Immature natural killer cell (primary cell): ENCODE measurements at regions not wholly inside any gene's neighbourhood (a gene's known extent, or its start where the extent isn't known, plus 50 kb on each side); places are given as distances from the start of the nearest gene placed in this dataset.

Experiments used
- DNase-seq, 3 donors: peaks; one replicate each; pipeline ENCODE4 v3.0.0; 2022; ENCODE audit warnings: mixed read lengths in 1 of 3
- H3K27ac Mint-ChIP-seq, 6 donors: one replicate each; pipeline ENCODE4 v1.8.0; 2020; ENCODE audit warnings: mixed read lengths in 6 of 6, mild to moderate bottlenecking in 5 of 6, inconsistent platforms in 4 of 6, moderate library complexity in 3 of 6
- H3K27me3 Mint-ChIP-seq, 3 donors: one replicate each; pipeline ENCODE4 v1.8.0; 2020 to 2021; ENCODE audit warnings: low read depth in 3 of 3, mild to moderate bottlenecking in 3 of 3, mixed read lengths in 3 of 3, moderate library complexity in 3 of 3, inconsistent platforms in 1 of 3
- H3K36me3 Mint-ChIP-seq, 3 donors: one replicate each; pipeline ENCODE4 v1.8.0; 2020; ENCODE audit warnings: mixed read lengths in 3 of 3, inconsistent platforms in 2 of 3, mild to moderate bottlenecking in 2 of 3
- H3K4me1 Mint-ChIP-seq, 2 donors: one replicate each; pipeline ENCODE4 v1.8.0; 2020; ENCODE audit warnings: inconsistent platforms in 2 of 2, mild to moderate bottlenecking in 2 of 2, mixed read lengths in 2 of 2, moderate library complexity in 1 of 2
- H3K4me3 Mint-ChIP-seq, 5 donors: one replicate each; pipeline ENCODE4 v1.8.0; 2020; ENCODE audit warnings: mild to moderate bottlenecking in 5 of 5, mixed read lengths in 5 of 5, inconsistent platforms in 3 of 5, moderate library complexity in 3 of 5
- H3K9me3 Mint-ChIP-seq, 6 donors: one replicate each; pipeline ENCODE4 v1.8.0; 2020; ENCODE audit warnings: mild to moderate bottlenecking in 6 of 6, mixed read lengths in 6 of 6, inconsistent platforms in 4 of 6, moderate library complexity in 3 of 6

DNA sequence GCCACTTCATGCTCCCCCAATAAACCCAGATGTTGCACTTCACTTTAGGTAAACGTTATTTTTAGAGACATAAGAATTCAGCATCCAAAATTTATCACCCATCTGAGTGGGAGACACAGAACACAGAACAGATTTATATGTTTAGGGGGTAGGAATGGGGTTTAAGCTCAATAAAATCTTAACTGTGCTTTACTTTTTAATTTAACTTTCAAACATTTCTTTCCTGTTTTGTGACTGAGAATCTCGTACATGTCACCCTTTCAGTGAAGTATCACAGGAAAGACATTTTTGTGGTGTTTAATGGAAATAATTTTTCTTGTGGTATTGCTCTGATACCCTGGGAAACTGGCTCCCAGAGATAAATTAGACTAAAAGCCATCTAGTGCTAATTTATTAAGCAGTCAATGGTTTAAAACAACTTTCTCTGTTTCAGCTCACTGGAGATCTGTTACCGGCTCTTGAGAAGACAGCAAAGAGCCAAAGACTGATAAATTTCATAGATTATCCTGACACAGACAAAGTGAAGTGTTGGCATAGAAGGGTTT lies 148.0 kb upstream of the BMP4 start:
- H3K27ac Mint-ChIP-seq: no peak overlapping the region
- no peaks in the 10 kb centered on the region for H3K4me1 Mint-ChIP-seq
- DNase-seq: no peak
- H3K9me3 Mint-ChIP-seq: peaks cover 0 to 5% (median 0%) of the 10 kb centered on the region in 6 donors
- no peak overlapping the region for H3K4me3 Mint-ChIP-seq
- no peaks in the 10 kb centered on the region for H3K36me3 Mint-ChIP-seq
- H3K27me3 Mint-ChIP-seq: no peaks in the 10 kb centered on the region

DNA sequence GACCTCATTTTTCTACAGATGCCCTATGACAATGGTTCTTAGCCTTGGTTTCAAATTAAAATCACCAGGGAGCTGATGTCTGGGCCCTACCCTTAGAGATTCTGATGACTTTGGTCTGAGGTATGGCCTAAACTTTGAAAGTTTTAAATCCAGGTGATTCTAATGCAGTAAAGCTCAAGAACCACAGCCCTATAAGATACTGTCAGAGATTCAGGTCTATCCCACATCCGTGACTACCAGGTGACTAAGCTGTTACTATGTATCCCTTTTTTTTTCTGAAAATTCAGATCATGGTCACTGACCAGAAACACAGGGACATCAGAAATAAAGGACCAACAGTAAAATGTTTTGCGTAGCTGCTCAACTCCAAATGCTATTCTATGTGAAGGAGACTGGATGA lies 148.8 kb upstream of the BMP4 start:
- no peak for DNase-seq
- Mint-ChIP-seq H3K4me3 (no peak overlapping the region), H3K27me3 (no peaks in the 10 kb centered on the region), H3K27ac (no peak overlapping the region), H3K36me3 (no peaks in the 10 kb centered on the region), H3K4me1 (no peaks in the 10 kb centered on the region), H3K9me3 (peaks cover 0 to 5% (median 0%) of the 10 kb centered on the region in 6 donors)

DNA sequence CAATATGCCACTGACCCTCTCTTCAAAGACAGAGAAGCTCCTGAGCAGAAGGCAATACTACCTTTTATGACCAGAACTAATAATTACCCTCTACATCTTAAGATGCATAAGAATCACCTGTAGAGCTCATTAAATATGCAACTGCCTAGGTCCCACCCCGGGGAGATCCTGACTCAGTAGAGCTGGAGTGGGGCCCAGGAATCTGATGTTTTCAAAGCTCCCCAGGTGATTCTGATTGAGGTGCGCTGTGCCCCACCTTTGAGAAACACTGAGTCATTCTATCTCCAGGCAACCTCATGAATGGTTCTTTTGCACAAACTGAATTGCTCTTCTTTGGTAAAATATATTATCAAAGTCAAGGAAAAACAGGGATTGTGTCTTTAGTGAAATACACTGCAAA lies 149.3 kb upstream of the BMP4 start:
- Mint-ChIP-seq H3K27ac (no peak overlapping the region), H3K4me1 (no peaks in the 10 kb centered on the region), H3K9me3 (peaks cover 0 to 5% (median 0%) of the 10 kb centered on the region in 6 donors), H3K36me3 (no peaks in the 10 kb centered on the region), H3K4me3 (no peak overlapping the region), H3K27me3 (no peaks in the 10 kb centered on the region)
- no peak for DNase-seq

DNA sequence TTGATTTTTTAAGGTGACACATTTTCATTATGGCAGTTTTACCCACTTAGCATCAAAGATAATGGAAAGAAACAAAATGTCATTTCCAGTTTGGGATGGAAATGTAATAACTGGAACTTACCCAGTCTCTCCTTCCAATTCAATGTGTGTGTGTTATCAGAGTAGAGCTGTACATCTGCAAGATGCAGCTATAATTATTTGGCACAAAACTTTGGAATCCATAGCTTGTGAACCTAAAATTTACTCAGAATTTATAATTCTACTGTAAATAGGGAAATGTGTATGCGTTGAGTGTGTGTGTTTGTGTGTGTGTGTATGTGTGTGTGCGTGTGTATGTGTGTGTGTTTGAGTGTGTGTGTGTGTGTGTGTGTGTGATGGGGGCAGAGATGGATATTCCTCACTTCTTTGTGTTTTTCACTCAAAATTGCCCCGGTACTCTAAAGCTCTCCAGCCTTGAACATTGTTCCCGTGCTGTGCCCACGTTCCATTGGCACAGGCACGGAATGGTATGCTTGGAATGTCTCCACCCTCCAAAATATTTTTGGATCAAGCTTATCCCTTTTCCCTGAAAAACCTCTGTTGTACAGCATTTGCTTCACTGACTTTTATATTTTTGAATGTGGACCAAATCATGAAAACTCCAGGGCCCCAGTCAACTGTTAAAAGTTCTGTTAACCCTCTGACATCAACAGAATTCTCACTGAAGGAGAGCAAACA lies 150.2 kb upstream of the BMP4 start:
- peaks cover 0 to 5% (median 0%) of the 10 kb centered on the region in 6 donors for H3K9me3 Mint-ChIP-seq
- H3K36me3 Mint-ChIP-seq: no peaks in the 10 kb centered on the region
- no peak overlapping the region for H3K27ac Mint-ChIP-seq
- no peak overlapping the region for H3K4me3 Mint-ChIP-seq
- H3K27me3 Mint-ChIP-seq: no peaks in the 10 kb centered on the region
- no peak for DNase-seq
- no peaks in the 10 kb centered on the region for H3K4me1 Mint-ChIP-seq

DNA sequence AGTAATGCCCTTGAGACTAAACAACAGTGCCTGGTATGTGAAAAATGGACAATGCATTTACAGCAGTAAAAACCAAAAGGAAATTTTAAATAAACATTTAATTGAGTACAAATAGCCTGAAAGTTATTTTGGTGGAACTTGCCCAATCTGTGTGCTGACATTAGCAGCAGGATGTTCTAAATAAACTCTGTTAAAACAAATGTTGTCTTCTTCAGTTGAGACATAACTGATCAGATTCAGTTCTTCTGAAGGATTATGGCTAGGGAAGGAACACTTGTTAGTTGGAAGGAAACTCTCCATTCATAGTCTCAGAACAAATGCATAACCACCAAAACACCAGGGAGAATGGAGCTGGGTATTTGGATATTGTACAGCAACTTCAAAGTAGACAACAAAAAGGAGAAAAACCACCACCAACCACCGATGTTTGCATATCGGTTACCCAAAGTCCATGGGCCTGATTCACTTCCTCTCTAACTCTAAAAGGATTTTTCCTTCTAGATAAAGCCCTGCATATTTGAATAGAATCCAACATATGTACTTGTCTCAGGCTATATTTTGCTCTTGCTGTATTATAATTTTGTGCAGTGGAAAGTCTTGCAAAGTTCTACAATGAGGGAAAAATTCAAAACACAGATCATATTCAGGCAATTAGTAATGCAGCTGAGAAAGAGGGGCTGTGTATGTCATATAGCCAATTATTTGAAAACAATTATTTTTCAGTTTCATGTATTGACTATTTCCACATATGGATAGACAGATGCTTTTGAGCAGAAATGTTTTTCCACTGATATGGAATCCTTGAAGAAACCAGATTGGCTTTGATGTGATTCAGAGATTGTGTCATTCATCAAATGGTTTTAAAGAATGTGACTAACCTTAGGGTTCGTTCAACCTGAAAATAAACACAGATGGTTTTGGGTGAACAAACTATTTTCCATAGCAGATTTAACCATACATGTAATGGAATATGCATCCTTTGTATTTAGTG lies 152.2 kb upstream of the BMP4 start:
- peaks cover 0 to 3% (median 0%) of the 10 kb centered on the region in 3 donors for H3K27me3 Mint-ChIP-seq
- no peaks in the 10 kb centered on the region for H3K36me3 Mint-ChIP-seq
- H3K9me3 Mint-ChIP-seq: peaks cover 0 to 4% (median 2%) of the 10 kb centered on the region in 6 donors
- H3K4me1 Mint-ChIP-seq: no peaks in the 10 kb centered on the region
- no peak for DNase-seq
- H3K27ac Mint-ChIP-seq: no peak overlapping the region
- H3K4me3 Mint-ChIP-seq: no peak overlapping the region

DNA sequence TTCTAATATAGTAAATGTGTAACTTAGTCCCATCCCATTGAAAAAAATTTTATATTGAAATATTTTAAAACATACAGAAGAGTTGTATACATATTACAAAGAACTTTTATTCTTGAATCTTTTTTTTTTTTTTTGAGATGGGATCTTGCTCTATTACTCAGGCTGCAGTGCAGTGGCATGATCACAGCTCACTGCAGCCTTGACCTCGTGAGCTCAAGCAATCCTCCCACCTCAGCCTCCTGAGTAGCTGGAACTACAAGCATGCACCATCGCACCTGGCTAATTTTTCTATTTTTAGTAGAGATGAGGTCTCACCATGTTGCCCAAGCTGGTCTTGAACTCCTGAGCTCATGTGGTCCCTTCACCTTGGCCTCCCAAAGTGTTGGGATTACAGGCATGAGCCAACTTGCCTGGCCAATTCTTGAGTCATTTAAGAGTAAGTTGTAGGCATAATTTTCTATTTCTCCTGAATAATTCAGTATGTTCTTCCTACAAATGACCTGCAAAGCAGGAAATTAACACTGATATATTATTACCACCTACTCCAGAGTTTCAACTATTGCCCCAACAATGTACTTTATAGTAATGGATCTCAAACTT lies 153.0 kb upstream of the BMP4 start:
- H3K9me3 Mint-ChIP-seq: peaks cover 0 to 4% (median 2%) of the 10 kb centered on the region in 6 donors
- no peaks in the 10 kb centered on the region for H3K4me1 Mint-ChIP-seq
- H3K4me3 Mint-ChIP-seq: no peak overlapping the region
- H3K27ac Mint-ChIP-seq: no peak overlapping the region
- no peak for DNase-seq
- peaks cover 0 to 3% (median 0%) of the 10 kb centered on the region in 3 donors for H3K27me3 Mint-ChIP-seq
- no peaks in the 10 kb centered on the region for H3K36me3 Mint-ChIP-seq

DNA sequence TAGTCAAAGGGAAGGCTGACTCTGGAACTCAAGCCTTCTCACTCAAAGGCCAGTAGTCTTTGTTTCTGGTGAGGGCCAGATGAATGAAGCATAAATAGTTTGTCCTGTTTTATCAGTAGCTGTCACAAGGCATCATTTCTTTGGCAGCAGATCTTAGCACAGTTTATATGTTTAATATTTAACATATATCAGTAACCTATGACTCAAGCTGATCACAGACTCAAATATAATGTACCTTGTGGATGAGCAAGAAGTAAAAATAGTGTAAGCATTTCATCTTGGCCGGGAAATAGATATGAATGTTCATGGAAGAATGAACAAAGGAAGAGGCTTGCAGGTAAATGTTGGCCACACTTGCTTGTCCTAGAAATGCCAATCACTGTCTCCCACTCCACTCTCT lies 158.3 kb upstream of the BMP4 start:
- DNase-seq: no peak
- Mint-ChIP-seq H3K27ac (no peak overlapping the region), H3K36me3 (no peaks in the 10 kb centered on the region), H3K4me3 (no peak overlapping the region), H3K27me3 (peaks cover 0 to 3% (median 0%) of the 10 kb centered on the region in 3 donors), H3K9me3 (peaks cover 0 to 8% (median 4%) of the 10 kb centered on the region in 6 donors), H3K4me1 (no peaks in the 10 kb centered on the region)

DNA sequence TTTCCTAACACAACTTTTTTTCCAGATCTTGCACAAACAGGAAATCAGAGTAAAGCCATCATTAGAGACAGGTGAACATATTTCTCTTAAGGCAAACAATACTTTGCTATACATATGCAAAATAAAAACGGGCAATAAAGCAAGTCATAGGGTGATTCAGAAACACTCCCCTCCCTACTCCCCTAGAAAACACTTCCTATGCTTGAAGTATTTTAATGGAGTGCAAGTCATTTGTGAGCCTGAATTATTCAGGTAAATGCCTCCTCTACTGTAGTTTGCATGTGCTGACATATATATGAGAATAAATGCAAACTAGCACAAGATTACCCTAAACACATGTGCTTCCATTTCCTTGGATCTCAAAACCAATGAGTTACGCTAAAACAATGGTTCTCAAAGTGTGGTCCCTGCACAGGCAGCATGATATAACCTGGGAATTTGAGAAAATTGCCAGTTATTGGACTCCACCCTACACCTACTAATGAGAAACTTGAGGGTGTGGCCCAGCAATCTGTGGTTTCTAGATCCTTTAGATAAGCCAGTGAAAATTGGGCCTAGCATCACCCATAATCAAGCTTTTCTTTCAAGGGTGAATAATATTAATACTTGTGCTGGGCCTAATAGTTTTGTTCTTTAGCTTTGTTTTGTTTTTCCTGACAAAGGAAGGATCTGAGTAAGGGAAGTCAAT lies 159.7 kb upstream of the BMP4 start:
- no peaks in the 10 kb centered on the region for H3K36me3 Mint-ChIP-seq
- peaks cover 0 to 8% (median 4%) of the 10 kb centered on the region in 6 donors for H3K9me3 Mint-ChIP-seq
- no peak overlapping the region for H3K4me3 Mint-ChIP-seq
- no peaks in the 10 kb centered on the region for H3K4me1 Mint-ChIP-seq
- no peak for DNase-seq
- no peak overlapping the region for H3K27ac Mint-ChIP-seq
- peaks cover 0 to 3% (median 0%) of the 10 kb centered on the region in 3 donors for H3K27me3 Mint-ChIP-seq

DNA sequence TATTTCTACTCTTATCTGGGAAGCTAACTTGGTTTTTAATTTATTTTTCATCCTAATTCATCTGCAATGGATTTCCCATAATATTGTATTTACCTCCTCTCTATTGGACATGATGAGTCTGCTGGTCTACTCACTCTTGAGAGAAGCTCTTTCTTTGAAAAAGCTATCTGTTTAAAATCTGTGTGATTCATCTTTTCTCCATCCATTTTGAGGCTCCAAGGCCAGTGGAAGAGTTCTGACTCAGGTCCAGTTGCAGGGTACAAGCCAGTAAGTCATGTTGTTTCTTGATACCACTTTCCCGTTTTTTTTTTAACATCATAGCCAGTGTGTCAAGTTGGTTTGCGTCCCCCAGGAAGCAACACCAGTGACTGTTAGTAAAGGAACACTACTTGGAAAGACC lies 160.3 kb upstream of the BMP4 start:
- Mint-ChIP-seq H3K9me3 (peaks cover 0 to 8% (median 4%) of the 10 kb centered on the region in 6 donors), H3K36me3 (no peaks in the 10 kb centered on the region), H3K27ac (no peak overlapping the region), H3K27me3 (peaks cover 0 to 3% (median 0%) of the 10 kb centered on the region in 3 donors), H3K4me1 (no peaks in the 10 kb centered on the region), H3K4me3 (no peak overlapping the region)
- no peak for DNase-seq

DNA sequence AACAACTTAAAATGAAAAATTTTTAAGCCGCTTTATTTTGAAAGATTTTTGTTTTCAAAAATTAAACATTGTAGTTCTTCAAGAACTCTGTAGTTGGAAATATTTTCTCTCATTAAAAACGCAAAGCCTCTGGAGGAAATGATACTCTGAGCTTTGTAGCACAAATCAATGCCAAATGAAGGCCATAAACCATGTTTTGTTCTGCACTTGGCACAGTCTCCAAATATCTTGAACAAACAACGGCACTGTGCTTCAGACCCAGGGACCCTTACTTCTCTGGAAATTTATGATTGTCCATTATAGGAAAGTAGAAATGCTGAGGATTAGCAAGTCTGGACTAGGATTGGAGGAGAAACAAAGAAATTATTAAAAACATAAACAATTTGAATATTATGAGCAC lies 160.8 kb upstream of the BMP4 start:
- H3K27me3 Mint-ChIP-seq: peaks cover 0 to 3% (median 0%) of the 10 kb centered on the region in 3 donors
- H3K4me3 Mint-ChIP-seq: no peak overlapping the region
- H3K36me3 Mint-ChIP-seq: no peaks in the 10 kb centered on the region
- H3K9me3 Mint-ChIP-seq: peaks cover 0 to 8% (median 3%) of the 10 kb centered on the region in 6 donors
- H3K27ac Mint-ChIP-seq: no peak overlapping the region
- no peak for DNase-seq
- H3K4me1 Mint-ChIP-seq: no peaks in the 10 kb centered on the region

DNA sequence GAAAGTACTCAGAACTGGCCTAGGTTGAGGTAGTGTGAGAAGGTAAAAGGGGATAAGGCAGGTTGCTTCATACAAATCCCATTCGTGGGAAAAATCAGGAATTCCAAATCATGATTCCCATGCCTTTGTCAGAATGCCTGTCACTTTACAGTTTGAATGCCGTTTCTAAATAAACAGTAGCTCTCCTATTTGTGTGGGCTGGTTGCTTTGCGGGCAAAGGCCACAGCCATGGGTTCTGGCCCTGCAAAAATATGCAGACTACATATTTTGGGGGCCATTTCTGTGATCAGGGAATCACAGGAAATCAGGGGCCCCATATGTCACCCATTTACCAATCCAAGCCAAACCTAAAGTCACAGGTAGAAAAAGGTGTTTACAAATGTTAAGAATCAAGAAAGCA lies 161.3 kb upstream of the BMP4 start:
- H3K36me3 Mint-ChIP-seq: no peaks in the 10 kb centered on the region
- no peak overlapping the region for H3K27ac Mint-ChIP-seq
- H3K27me3 Mint-ChIP-seq: peaks cover 0 to 1% (median 0%) of the 10 kb centered on the region in 3 donors
- no peak overlapping the region for H3K4me3 Mint-ChIP-seq
- H3K9me3 Mint-ChIP-seq: peaks cover 0 to 8% (median 3%) of the 10 kb centered on the region in 6 donors
- H3K4me1 Mint-ChIP-seq: no peaks in the 10 kb centered on the region
- DNase-seq: no peak

DNA sequence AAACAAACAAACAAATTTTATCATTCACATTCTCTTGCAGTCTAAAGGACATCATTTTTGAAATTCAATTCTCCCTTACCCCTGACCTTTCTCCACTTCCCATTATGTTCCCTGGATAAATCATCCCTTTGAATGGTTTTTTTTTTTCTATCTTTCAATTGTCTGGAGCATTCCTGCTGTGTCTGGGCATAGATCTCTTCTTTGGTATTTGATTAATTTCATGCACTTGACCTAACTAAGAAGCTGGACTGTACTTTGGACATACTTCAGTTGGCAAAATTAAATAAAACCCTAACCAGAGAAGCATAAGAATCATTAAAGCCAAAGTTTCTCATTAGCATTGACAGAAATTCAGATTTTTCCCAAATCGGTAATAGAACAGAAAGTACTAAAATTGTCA lies 163.6 kb upstream of the BMP4 start:
- Mint-ChIP-seq H3K27ac (no peak overlapping the region), H3K27me3 (no peaks in the 10 kb centered on the region), H3K36me3 (no peaks in the 10 kb centered on the region), H3K4me1 (no peaks in the 10 kb centered on the region), H3K4me3 (no peak overlapping the region), H3K9me3 (peaks cover 0 to 10% (median 4%) of the 10 kb centered on the region in 6 donors)
- no peak for DNase-seq

DNA sequence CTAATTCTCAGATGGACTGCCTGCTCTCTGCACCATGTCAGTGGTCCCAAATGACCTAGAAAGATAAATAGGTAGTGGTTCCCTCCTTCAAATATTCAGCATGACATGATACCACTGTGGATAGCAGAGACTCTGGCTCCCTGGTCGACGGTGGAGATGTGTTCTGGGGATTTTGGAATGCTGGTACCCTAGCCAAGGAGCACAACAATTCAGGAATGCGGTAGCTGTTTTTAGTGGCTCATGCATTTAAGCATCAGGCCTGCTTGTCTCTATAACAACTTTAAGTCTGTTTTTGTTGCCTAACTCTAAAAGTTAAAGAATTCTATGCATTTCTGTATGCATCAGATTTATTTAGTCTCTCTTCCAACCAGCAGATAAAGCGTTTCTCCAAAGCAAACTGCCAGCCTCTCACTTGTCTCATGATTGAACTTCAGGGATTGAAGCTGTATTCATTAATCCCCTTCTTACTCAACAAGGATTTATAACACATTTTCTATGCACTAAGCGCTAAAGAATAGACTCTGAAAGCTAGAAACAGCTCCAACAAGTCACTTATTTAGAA lies 164.9 kb upstream of the BMP4 start:
- no peak overlapping the region for H3K27ac Mint-ChIP-seq

More for the DNA sequence above, 164.9 kb upstream of the BMP4 start:
- H3K4me1 Mint-ChIP-seq: no peaks in the 10 kb centered on the region
- no peaks in the 10 kb centered on the region for H3K36me3 Mint-ChIP-seq
- no peak for DNase-seq
- H3K4me3 Mint-ChIP-seq: no peak overlapping the region
- H3K9me3 Mint-ChIP-seq: peaks cover 0 to 6% (median 3%) of the 10 kb centered on the region in 6 donors
- H3K27me3 Mint-ChIP-seq: no peaks in the 10 kb centered on the region
